ENCODE measurements at regions not wholly inside any gene's neighbourhood (a gene's known extent, or its start where the extent isn't known, plus 50 kb on each side); places are given as distances from the start of the nearest gene placed in this dataset.

GRCh38 chr19:30089086-30089665 lies 147.1 kb downstream of the URI1 start:
- TF ChIP-seq GATA2 (IDR thresholded peaks at IDR 0.05; ENCODE audit: low read depth, low read length) (no peak), GATA3 (IDR thresholded peaks at IDR 0.05; ENCODE audit: low read depth, low read length) (no peak)

- TF ChIP-seq GATA3 (IDR thresholded peaks at IDR 0.05; ENCODE audit: low read depth, low read length) (no peak), GATA2 (IDR thresholded peaks at IDR 0.05; ENCODE audit: low read depth, low read length) (no peak)
Observed at GRCh38 chr19:30090476-30090875, 148.4 kb downstream of the URI1 start.

GRCh38 chr19:30090963-30091362 lies 148.9 kb downstream of the URI1 start:
- TF ChIP-seq GATA3 (IDR thresholded peaks at IDR 0.05; ENCODE audit: low read depth, low read length) (no peak), GATA2 (IDR thresholded peaks at IDR 0.05; ENCODE audit: low read depth, low read length) (no peak)

- TF ChIP-seq GATA3 (IDR thresholded peaks at IDR 0.05; ENCODE audit: low read depth, low read length) (no peak), GATA2 (IDR thresholded peaks at IDR 0.05; ENCODE audit: low read depth, low read length) (no peak)
Observed at GRCh38 chr19:30091456-30091855, 149.4 kb downstream of the URI1 start.

- TF ChIP-seq GATA3 (IDR thresholded peaks at IDR 0.05; ENCODE audit: low read depth, low read length) (no peak), GATA2 (IDR thresholded peaks at IDR 0.05; ENCODE audit: low read depth, low read length) (no peak)
Observed at GRCh38 chr19:30091856-30092255, 149.8 kb downstream of the URI1 start.

- TF ChIP-seq GATA3 (IDR thresholded peaks at IDR 0.05; ENCODE audit: low read depth, low read length) (no peak), GATA2 (IDR thresholded peaks at IDR 0.05; ENCODE audit: low read depth, low read length) (no peak)
Observed at GRCh38 chr19:30092721-30093569, 150.9 kb downstream of the URI1 start.

GRCh38 chr19:30093966-30094755 lies 152.1 kb downstream of the URI1 start:
- no peak for TF ChIP-seq GATA2 (IDR thresholded peaks at IDR 0.05; ENCODE audit: low read depth, low read length)
- TF ChIP-seq GATA3 (IDR thresholded peaks at IDR 0.05; ENCODE audit: low read depth, low read length) = no peak

GRCh38 chr19:30094756-30095140 lies 152.7 kb downstream of the URI1 start:
- TF ChIP-seq GATA2 (IDR thresholded peaks at IDR 0.05; ENCODE audit: low read depth, low read length) (no peak), GATA3 (IDR thresholded peaks at IDR 0.05; ENCODE audit: low read depth, low read length) (no peak)

GRCh38 chr19:30095171-30095570 lies 153.1 kb downstream of the URI1 start:
- no peak for TF ChIP-seq GATA2 (IDR thresholded peaks at IDR 0.05; ENCODE audit: low read depth, low read length)

- TF ChIP-seq GATA3 (IDR thresholded peaks at IDR 0.05; ENCODE audit: low read depth, low read length) (no peak), GATA2 (IDR thresholded peaks at IDR 0.05; ENCODE audit: low read depth, low read length) (no peak)
Observed at GRCh38 chr19:30096596-30097370, 154.7 kb downstream of the URI1 start.

- TF ChIP-seq GATA3 (IDR thresholded peaks at IDR 0.05; ENCODE audit: low read depth, low read length) = no peak
- no peak for TF ChIP-seq GATA2 (IDR thresholded peaks at IDR 0.05; ENCODE audit: low read depth, low read length)
Observed at GRCh38 chr19:30097746-30098280, 155.8 kb downstream of the URI1 start.

- TF ChIP-seq GATA2 (IDR thresholded peaks at IDR 0.05; ENCODE audit: low read depth, low read length) (no peak), GATA3 (IDR thresholded peaks at IDR 0.05; ENCODE audit: low read depth, low read length) (no peak)
Observed at GRCh38 chr19:30102239-30102638, 160.2 kb downstream of the URI1 start.

GRCh38 chr19:30102666-30103065 lies 160.6 kb downstream of the URI1 start:
- no peak for TF ChIP-seq GATA3 (IDR thresholded peaks at IDR 0.05; ENCODE audit: low read depth, low read length)
- no peak for TF ChIP-seq GATA2 (IDR thresholded peaks at IDR 0.05; ENCODE audit: low read depth, low read length)

GRCh38 chr19:30103981-30104380 lies 161.9 kb downstream of the URI1 start:
- TF ChIP-seq GATA2 (IDR thresholded peaks at IDR 0.05; ENCODE audit: low read depth, low read length) (no peak), GATA3 (IDR thresholded peaks at IDR 0.05; ENCODE audit: low read depth, low read length) (no peak)

All from SH-SY5Y (cell line).